ENCODE measurements at regions not wholly inside any gene's neighbourhood (a gene's known extent, or its start where the extent isn't known, plus 50 kb on each side); places are given as distances from the start of the nearest gene placed in this dataset.
"Not testable (repeated sequence)": the region's sequence is repeated elsewhere in the genome, so short reads cannot be mapped to it uniquely, and the experiment has no call there.

DNA sequence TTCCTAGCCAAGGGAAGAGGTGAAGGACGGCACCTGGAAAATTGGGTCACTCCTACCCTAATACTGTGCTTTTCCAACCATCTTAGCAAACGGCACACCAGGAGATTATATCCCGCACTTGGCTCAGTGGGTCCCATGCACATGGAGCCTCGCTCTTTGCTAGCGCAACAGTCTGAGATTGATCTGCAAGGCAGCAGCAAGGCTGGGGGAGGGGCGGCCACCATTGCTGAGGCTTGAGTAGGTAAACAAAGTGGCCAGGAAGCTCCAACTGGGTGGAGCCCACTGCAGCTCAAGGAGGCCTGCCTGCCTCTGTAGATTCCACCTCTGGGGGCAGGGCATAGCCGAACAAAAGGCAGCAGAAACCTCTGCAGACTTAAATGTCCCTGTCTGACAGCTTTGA lies 157.9 kb downstream of the RAMP3 start:
- not testable (repeated sequence) for H3K27ac Mint-ChIP-seq; DNase-seq (ENCODE audit: low spot score in 2 of 2); ATAC-seq
- peaks cover 8 to 29% of the 10 kb centered on the region in 2 donors for H3K36me3 Mint-ChIP-seq
- H3K9me3 Mint-ChIP-seq: peaks cover 14 to 16% of the 10 kb centered on the region in 2 donors

DNA sequence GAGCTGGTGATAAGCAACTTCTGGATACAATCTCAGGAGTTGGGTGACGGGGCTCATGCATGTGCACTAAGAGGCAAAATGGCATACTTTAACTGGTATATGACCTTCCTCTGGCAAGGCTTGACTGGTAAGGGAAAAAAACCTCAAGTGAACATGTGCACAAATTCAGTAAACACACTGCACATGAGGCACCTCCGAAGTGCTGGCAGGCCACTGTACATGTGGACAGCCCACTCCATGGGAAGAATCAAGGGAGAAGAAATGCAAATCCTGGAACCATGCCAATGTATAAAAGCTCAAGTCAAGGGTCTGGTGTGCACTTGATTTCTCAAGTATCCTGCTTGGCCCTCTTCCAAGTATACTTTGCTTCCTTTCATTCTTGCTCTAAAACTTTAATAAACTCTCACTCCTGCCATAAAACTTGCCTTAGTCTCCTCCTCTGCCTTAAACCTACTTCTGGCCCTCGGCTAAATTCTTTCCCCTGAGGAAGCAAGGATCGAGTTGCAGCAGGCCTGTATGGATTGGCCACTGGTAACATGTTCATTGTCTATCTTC lies 167.2 kb downstream of the RAMP3 start:
- ATAC-seq (no peak), DNase-seq (ENCODE audit: low spot score in 2 of 2) (no peak)
- no peaks in the 10 kb centered on the region for H3K9me3 Mint-ChIP-seq
- H3K27ac Mint-ChIP-seq: no peak overlapping the region
- no peaks in the 10 kb centered on the region for H3K36me3 Mint-ChIP-seq

DNA sequence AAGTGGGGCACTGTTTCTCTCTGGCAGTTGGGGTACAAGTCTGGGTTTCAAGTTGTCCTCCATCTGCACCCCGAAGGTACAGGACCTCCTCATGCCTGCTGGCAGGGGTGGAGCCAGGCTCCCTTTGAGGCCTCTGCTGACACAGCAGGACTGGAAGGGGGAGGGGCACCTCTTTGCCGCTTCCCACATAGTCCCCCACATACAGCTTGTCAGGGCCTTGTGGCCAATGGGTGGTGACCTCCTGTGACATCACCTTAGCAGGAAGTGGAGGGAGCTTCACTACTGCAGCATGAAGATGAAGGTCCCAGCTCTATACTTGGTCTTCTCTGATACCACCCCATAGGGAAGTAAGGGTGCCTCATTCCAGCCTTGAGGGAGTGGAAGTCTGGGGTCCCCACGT lies 167.8 kb downstream of the RAMP3 start:
- DNase-seq (ENCODE audit: low spot score in 2 of 2): no peak
- Mint-ChIP-seq H3K36me3 (no peaks in the 10 kb centered on the region), H3K9me3 (no peaks in the 10 kb centered on the region), H3K27ac (no peak overlapping the region)
- no peak for ATAC-seq

DNA sequence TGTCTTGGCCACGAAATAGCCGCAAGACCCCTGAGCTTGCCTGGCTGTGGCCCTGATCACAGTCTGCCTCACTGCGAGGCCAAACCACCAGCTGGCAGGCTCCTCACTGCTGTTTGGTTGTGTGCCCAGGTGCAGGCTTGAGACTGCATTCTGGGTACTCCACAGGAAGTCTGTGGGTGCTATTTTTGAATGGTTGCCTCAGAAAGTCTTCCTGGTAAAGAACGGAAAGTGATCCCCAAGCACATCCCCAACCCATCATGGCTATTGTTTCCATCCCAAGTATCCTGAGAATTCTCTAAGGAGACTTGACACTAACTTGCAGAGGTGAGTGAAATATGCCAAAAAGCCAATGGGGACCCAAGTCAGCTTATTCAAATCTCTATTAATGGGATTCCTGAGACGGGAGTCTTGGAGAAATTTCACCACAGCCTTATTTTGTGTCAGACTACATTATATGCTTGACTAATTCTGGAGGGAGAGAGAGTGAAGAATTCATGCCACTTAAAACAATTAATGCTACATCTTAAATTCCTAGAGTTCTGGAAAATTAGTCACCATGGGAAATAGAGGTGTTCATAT lies 170.9 kb downstream of the RAMP3 start:
- ATAC-seq (no peak), DNase-seq (ENCODE audit: low spot score in 2 of 2) (no peak)
- peaks cover 0 to 10% of the 10 kb centered on the region in 2 donors for H3K9me3 Mint-ChIP-seq
- H3K36me3 Mint-ChIP-seq: peaks cover 0 to 3% of the 10 kb centered on the region in 2 donors
- no peak overlapping the region for H3K27ac Mint-ChIP-seq

DNA sequence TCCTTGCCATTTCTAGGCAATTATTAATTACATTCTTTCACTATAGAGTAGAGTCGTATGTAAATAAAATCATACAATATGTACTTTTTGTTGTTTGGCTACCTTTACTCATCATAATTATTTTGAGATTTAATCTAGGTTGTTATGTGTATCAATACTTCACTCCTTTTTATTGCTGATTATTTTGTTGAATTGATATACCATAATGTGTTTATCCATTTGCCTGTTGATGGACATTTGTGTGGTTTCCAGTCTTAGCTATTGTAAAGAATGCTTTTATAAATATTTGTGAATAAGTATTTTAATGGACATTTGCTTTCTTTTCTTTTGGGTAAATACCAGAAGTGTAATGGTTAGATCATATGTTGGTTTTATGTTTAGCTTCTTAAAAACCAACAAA lies 174.0 kb downstream of the RAMP3 start:
- Mint-ChIP-seq H3K9me3 (peaks cover 16 to 18% of the 10 kb centered on the region in 2 donors), H3K27ac (no peak overlapping the region), H3K36me3 (peaks cover 0 to 22% of the 10 kb centered on the region in 2 donors)
- ATAC-seq (no peak), DNase-seq (ENCODE audit: low spot score in 2 of 2) (no peak)

DNA sequence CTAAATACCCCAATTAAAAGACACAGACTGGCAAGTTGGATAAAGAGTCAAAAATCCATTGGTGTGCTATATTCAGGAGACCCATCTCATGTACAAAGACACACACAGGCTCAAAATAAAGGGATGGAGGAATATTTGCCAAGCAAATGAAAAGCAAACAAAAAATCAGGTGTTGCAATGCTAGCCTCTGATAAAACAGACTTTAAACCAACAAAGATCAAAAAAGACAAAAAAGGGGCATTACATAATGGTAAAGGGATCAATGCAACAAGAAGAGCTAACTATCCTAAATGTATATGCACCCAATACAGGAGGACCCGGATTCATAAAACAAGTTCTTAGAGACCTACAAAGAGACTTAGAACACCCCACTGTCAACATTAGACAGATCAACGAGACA lies 177.4 kb downstream of the RAMP3 start:
- not testable (repeated sequence) for H3K27ac Mint-ChIP-seq; DNase-seq (ENCODE audit: low spot score in 2 of 2); ATAC-seq
- Mint-ChIP-seq H3K36me3 (peaks cover 0 to 22% of the 10 kb centered on the region in 2 donors), H3K9me3 (peaks cover 16 to 18% of the 10 kb centered on the region in 2 donors)

DNA sequence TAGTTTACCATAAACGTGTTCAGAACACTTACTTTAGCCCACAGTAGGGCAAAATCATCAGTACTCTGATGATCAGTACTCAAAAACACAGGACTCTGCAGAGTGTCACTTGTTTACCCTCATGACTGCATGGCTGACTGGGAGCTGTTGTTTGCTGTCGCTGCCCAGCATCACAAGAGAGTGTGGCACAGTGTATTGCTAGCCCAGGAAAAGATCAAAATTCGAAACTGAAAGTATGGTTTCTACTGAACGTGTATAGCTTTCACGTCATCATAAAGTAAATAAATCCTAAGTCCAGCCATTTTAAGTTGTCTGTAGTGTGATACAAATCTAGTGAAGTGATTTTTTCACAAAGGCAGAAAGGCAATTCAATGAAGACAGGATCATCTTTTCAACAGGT lies 184.6 kb downstream of the RAMP3 start:
- H3K36me3 Mint-ChIP-seq: no peaks in the 10 kb centered on the region
- no peak for ATAC-seq
- H3K9me3 Mint-ChIP-seq: no peaks in the 10 kb centered on the region
- H3K27ac Mint-ChIP-seq: no peak overlapping the region
- no peak for DNase-seq (ENCODE audit: low spot score in 2 of 2)

DNA sequence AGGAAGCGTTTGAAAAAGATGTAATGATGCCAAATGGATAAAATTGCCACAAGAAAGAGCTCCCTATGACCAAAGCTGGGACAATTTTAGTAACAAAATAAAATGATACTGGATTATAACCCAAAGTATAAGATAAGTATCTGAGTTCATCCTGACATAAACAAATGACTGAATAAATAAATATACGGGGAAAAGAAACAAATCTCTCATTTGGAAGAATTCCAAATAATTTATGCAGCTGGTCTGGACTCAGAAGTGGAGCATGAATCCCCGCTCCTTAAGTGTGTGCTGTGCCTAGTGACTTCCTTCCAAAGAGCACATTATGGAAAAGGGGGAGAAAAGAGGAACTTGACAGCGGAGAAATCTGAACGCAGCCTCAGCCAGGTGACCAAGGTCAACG lies 186.2 kb downstream of the RAMP3 start:
- Mint-ChIP-seq H3K27ac (no peak overlapping the region), H3K36me3 (no peaks in the 10 kb centered on the region), H3K9me3 (no peaks in the 10 kb centered on the region)
- ATAC-seq (no peak), DNase-seq (ENCODE audit: low spot score in 2 of 2) (no peak)

DNA sequence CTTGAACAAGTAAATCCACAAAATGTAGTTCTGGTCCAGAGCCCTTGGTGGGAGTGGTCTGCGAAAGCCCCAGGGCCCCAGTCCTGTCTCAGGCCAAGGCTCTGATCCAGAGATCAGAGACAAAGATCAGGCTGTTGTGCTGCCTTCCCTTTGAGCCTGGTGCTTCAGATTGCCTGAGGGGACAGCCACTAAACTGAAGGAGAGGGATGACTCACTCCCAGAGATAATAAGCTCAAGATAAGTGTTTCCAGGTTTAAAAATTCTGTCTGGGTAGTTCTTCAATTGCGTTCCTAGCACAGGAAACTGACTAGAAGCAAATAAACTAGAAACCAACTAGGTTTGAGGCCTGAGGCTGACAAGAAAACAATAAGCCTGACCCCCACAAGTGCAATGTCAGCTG lies 190.2 kb downstream of the RAMP3 start:
- Mint-ChIP-seq H3K9me3 (no peaks in the 10 kb centered on the region), H3K36me3 (no peaks in the 10 kb centered on the region), H3K27ac (no peak overlapping the region)
- DNase-seq (ENCODE audit: low spot score in 2 of 2): no peak
- no peak for ATAC-seq

DNA sequence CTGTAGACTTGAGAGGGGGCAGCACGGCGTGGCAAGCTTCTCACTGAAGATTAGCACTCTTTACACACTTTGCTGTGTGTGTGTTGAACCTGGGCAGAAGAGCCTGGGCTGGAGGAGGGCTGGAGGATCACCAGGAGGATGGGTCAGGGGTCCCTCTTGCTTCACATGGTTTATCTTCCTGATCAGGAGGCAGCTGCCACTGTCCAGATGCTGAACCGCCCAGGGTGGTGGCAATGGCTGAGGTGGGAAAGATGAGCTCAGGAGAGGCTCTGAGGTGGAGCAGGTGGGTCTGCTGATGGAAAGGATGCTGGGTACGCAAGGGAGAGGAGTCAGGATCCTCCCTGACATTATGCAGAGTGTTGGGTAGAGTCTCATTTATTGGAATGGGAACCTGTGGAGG lies 191.5 kb downstream of the RAMP3 start:
- DNase-seq (ENCODE audit: low spot score in 2 of 2) (no peak), ATAC-seq (no peak)
- H3K36me3 Mint-ChIP-seq: no peaks in the 10 kb centered on the region
- H3K27ac Mint-ChIP-seq: no peak overlapping the region
- no peaks in the 10 kb centered on the region for H3K9me3 Mint-ChIP-seq

DNA sequence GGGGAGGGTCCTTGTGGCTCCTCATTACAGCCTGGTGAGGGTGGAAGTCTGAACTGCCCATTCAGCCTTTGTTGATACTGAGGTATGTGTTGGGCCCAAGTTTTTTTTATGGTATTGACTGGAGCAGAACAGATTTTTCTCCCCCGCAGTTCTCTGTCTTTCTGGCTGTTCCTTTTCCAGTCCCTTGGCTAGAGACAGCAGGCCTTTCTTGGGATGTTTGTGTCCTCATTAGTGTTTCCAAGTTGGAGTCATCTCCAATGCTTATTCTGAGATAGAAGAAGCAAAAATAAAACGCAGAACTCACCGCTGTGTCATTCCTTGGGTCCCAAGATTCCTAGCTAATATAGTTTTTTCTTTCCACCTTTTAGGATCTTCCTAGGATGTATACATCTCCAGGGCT lies 193.3 kb downstream of the RAMP3 start:
- ATAC-seq (no peak), DNase-seq (ENCODE audit: low spot score in 2 of 2) (no peak)
- H3K9me3 Mint-ChIP-seq: no peaks in the 10 kb centered on the region
- no peaks in the 10 kb centered on the region for H3K36me3 Mint-ChIP-seq
- H3K27ac Mint-ChIP-seq: no peak overlapping the region

DNA sequence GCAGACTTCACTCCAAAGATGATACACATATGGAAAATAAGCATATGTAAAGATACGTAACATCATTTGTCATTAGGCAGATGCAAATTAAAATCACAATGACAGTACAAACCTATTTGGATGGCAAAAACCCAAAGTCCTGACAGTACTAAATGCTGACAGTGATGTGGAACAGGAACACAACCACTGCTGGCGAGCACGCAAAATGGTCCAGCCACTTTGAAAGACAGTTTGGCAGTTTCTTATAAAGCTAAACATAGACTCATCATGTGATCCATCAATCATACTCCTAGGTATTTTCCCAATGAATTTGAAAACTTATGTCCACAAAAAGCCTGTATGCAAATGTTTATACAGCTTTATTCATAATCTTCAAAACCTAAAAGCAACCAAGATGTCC lies 200.7 kb downstream of the RAMP3 start:
- H3K36me3 Mint-ChIP-seq: no peaks in the 10 kb centered on the region
- H3K27ac Mint-ChIP-seq: no peak overlapping the region
- ATAC-seq (no peak), DNase-seq (ENCODE audit: low spot score in 2 of 2) (no peak)
- H3K9me3 Mint-ChIP-seq: peaks cover 5 to 6% of the 10 kb centered on the region in 2 donors

DNA sequence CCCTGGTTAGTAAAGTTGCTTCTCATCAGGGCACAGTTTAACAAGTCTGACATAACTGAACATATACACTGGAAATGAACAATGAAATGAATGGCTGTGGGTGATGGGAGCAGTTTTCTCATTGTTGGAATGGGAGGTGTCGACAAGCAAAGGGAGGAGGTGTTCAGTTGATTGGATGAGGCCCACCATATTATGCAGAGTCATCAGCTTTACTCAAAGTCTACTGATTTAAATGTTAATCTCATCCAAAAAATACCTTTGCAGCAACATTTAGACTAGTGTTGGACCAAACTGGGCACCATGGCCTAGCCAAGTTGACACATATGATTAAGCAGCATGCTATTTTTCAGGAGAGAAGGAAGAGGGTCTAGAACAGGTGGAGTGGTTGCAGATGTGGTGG lies 201.7 kb downstream of the RAMP3 start:
- peaks cover 5 to 6% of the 10 kb centered on the region in 2 donors for H3K9me3 Mint-ChIP-seq
- DNase-seq (ENCODE audit: low spot score in 2 of 2): no peak

DNA sequence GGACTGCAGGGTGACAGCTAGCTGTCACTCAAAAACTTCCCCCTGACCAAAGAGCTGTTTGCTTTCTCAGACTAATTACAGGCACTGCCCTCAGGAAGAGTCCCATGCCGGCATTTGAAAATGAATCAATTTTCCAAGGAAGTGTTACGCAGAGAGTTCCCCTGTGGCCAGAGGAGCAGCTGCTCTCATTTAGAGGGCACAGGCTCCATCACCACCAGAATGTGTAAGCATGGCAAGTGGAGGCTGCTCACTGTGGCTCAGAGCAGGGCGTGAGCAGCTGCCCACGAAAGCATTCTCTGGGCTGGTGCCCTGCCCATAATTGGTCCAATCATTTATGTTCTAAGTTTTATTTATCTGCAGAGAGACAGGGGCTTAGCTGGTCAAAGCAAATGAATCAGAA lies 202.2 kb downstream of the RAMP3 start:
- DNase-seq (ENCODE audit: low spot score in 2 of 2): no peak
- no peak overlapping the region for H3K27ac Mint-ChIP-seq
- ATAC-seq: peak in 1 of 2 donors; percentile 13
- H3K36me3 Mint-ChIP-seq: no peaks in the 10 kb centered on the region
- peaks cover 5 to 6% of the 10 kb centered on the region in 2 donors for H3K9me3 Mint-ChIP-seq

More for the DNA sequence above, 201.7 kb downstream of the RAMP3 start:
- Mint-ChIP-seq H3K27ac (no peak overlapping the region), H3K36me3 (no peaks in the 10 kb centered on the region)
- ATAC-seq: no peak

DNA sequence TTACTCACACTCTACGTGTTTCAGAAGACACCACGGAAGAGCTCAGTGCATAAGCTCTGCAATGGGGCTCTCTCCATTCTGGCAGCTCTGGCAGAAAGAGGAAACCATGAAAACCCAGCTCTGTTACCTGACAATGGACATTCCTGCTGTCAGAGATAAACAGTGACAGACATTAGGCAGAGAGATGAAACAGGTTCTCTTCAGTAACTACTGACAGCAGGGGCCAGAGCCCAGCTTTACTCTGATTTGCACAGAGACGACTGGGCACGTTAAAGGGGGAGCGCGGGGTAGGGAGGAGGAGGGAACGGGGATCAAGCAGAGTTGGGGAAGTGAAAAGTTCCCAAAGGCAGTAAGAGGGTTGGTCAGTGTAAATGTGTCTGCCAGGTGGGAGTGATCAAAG lies 206.1 kb downstream of the RAMP3 start:
- DNase-seq (ENCODE audit: low spot score in 2 of 2) (no peak), ATAC-seq (no peak)
- Mint-ChIP-seq H3K36me3 (no peaks in the 10 kb centered on the region), H3K9me3 (peaks cover 5 to 6% of the 10 kb centered on the region in 2 donors), H3K27ac (no peak overlapping the region)

DNA sequence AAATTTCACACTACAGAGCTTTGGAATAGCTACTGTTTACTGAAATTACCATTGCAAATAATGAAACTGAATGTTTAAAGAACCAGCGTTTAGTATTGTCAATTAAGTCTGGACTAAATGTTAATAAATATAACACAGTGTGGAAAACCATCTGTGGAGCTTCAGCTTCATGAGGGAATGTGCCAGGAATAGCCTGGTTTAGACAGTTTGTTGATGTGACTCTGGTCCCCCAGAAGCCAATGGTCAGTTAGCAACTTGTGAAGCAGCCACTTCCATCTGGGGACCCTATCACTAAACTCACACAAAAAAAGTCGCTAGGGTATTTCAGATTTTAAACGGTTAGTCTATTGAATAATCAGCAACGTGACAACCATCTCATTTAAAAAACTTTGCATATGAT lies 207.8 kb downstream of the RAMP3 start:
- ATAC-seq: no peak
- no peaks in the 10 kb centered on the region for H3K9me3 Mint-ChIP-seq
- H3K36me3 Mint-ChIP-seq: no peaks in the 10 kb centered on the region
- no peak for DNase-seq (ENCODE audit: low spot score in 2 of 2)
- H3K27ac Mint-ChIP-seq: no peak overlapping the region

DNA sequence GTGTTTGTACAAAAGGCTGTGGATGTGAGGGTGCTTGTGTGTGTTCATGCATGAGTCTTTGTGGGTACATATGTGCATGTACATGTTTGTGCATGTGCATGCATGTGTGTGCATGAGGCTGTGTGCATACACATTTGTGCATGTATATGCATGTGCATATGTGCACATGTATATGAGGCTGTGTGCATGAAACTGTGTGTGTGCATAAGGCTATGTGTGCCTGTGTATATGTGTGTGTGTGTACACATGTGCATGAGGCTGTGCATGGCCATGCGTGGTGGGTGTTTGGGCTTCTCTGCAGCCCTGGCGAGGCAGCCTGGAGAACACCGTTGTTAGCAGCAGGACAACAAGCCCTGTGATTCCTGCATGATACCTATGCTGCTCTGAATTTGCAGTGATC lies 207.7 kb upstream of the ADCY1 start:
- no peaks in the 10 kb centered on the region for H3K36me3 Mint-ChIP-seq
- ATAC-seq (no peak), DNase-seq (ENCODE audit: low spot score in 2 of 2) (no peak)
- no peak overlapping the region for H3K27ac Mint-ChIP-seq
- H3K9me3 Mint-ChIP-seq: no peaks in the 10 kb centered on the region

DNA sequence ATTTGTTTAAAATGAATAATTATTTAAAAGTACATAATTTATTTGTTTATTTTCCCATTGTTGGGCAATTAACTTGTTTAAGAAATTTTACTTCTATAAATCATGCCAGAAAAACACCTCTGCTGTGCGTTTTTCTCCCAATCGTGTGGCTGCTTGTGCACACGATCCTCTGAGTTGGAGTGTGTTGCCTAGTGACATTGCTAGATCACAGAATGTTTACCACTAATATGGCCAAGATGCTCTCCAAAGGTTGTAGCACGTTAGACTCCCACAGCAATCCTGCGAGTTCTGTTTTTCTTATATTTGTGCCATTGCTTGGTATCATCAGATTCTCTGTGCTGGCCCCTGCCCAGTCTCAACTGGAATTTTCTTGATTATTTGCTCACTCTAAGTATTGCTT lies 207.1 kb upstream of the ADCY1 start:
- H3K27ac Mint-ChIP-seq: no peak overlapping the region

More for the DNA sequence above, 207.1 kb upstream of the ADCY1 start:
- no peaks in the 10 kb centered on the region for H3K9me3 Mint-ChIP-seq
- DNase-seq (ENCODE audit: low spot score in 2 of 2) (no peak), ATAC-seq (no peak)
- H3K36me3 Mint-ChIP-seq: no peaks in the 10 kb centered on the region

All from activated naive CD4-positive, alpha-beta T cell treated with anti-CD3 and anti-CD28 coated beads, Interleukin-2, amount 50 U/mL, for 72 hours (primary cell).